ENCODE measurements at regions not wholly inside any gene's neighbourhood (a gene's known extent, or its start where the extent isn't known, plus 50 kb on each side); places are given as distances from the start of the nearest gene placed in this dataset.

DNA sequence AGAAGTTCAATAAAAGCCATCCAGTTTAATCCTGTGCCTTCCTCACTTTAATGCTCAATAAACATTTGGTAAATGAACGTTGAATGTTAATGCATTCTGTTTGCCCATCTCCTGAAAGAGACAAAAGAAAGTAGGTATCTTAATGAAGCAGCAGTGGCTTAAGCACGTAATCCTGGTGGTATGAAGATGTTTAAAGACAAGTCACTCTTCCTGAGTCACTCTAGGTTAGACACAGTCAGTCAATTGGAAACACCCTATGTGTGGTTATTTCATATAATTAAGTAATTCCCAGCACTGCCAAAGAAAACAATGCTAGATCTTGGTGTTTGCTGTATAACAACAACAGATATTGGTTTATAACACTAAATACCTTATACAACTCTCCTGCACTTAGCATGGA, 334.0 kb upstream of the FMN2 start:
- no peaks in the 10 kb centered on the region for H3K9me1 ChIP-seq (ENCODE audit: control insufficient read depth, extremely low read depth, insufficient read depth, low read length)
- FAIRE-seq (no peak), DNase-seq (ENCODE audit: low read depth, low spot score) (no peak)
- H3K9me3 ChIP-seq (ENCODE audit: control insufficient read depth, low read depth, low read length), result no peaks in the 10 kb centered on the region
- H3K27ac ChIP-seq (ENCODE audit: control insufficient read depth, insufficient read depth, low read length), result no peak overlapping the region
- H3K4me3 ChIP-seq (ENCODE audit: control insufficient read depth in 2 of 3, extremely low read depth in 1 of 3, insufficient read depth in 2 of 3, low read depth in 1 of 3, low read length in 3 of 3), result no peak overlapping the region
- H3K27me3 ChIP-seq (ENCODE audit: control insufficient read depth, extremely low read depth, insufficient read depth, low read length), result no peaks in the 10 kb centered on the region
- no peaks in the 10 kb centered on the region for H3K79me2 ChIP-seq (ENCODE audit: control insufficient read depth, insufficient read depth, low read length)
- no peak overlapping the region for H3K4me2 ChIP-seq (ENCODE audit: control insufficient read depth, extremely low read depth, insufficient read depth, low read depth, low read length)
- H3K9ac ChIP-seq (ENCODE audit: control insufficient read depth, extremely low read depth, insufficient read depth, low read length), result no peak overlapping the region
- no peaks in the 10 kb centered on the region for H4K20me1 ChIP-seq (ENCODE audit: control insufficient read depth, extremely low read depth, insufficient read depth, low read length)
- dilution Hi-C loops (cut with MboI; ENCODE audit: extremely low pct_ligation_motif_present, low sequenced_read_pairs), result no loop called here
- no peaks in the 10 kb centered on the region for H3K36me3 ChIP-seq (ENCODE audit: control insufficient read depth in 2 of 2, extremely low read depth in 1 of 2, insufficient read depth in 2 of 2, low read length in 2 of 2)
- no peaks in the 10 kb centered on the region for H3K4me1 ChIP-seq (ENCODE audit: control insufficient read depth, extremely low read depth, insufficient read depth, low read length)
- no peak overlapping the region for H2AFZ ChIP-seq (ENCODE audit: control insufficient read depth, low read length)
- TF ChIP-seq EZH2 (IDR thresholded peaks at IDR 0.05; ENCODE audit: low read length), result no peak
- no peak for TF ChIP-seq CTCF (optimal IDR thresholded peaks at IDR 0.05 in 1 of 3, IDR thresholded peaks at IDR 0.05 in 1 of 3, conservative IDR thresholded peaks at IDR 0.05 in 1 of 3; ENCODE audit: extremely low read depth in 1 of 3, insufficient read depth in 2 of 3, low read length in 3 of 3)

DNA sequence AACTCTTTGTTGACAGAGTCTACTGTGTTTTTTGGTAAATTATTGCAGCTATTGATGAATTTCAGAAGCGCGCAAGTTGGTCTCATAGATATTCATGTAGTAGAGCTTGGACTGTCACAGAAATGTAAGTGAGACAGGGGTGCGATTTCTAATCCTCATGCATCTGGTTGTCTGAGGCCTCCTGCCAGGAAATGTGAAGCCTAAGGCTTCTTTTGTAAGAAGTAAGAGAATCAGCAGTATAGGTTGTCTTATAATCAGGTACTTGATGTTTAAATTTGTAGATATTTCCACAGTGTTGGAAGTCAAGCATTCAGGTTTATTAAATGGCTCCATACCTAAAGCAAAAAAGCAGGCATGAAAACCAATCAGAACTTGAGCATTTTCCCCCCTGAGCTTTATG, 332.9 kb upstream of the FMN2 start:
- dilution Hi-C loops (cut with MboI; ENCODE audit: extremely low pct_ligation_motif_present, low sequenced_read_pairs), result no loop called here
- FAIRE-seq, result no peak
- no peak for DNase-seq (ENCODE audit: low read depth, low spot score)

More for the DNA sequence above, 332.9 kb upstream of the FMN2 start:
- no peak overlapping the region for H3K4me3 ChIP-seq (ENCODE audit: control insufficient read depth in 2 of 3, extremely low read depth in 1 of 3, insufficient read depth in 2 of 3, low read depth in 1 of 3, low read length in 3 of 3)
- H3K9ac ChIP-seq (ENCODE audit: control insufficient read depth, extremely low read depth, insufficient read depth, low read length), result no peak overlapping the region
- H2AFZ ChIP-seq (ENCODE audit: control insufficient read depth, low read length), result no peak overlapping the region
- TF ChIP-seq EZH2 (IDR thresholded peaks at IDR 0.05; ENCODE audit: low read length), result no peak
- TF ChIP-seq CTCF (optimal IDR thresholded peaks at IDR 0.05 in 1 of 3, IDR thresholded peaks at IDR 0.05 in 1 of 3, conservative IDR thresholded peaks at IDR 0.05 in 1 of 3; ENCODE audit: extremely low read depth in 1 of 3, insufficient read depth in 2 of 3, low read length in 3 of 3), result no peak
- H3K36me3 ChIP-seq (ENCODE audit: control insufficient read depth in 2 of 2, extremely low read depth in 1 of 2, insufficient read depth in 2 of 2, low read length in 2 of 2), result no peaks in the 10 kb centered on the region
- no peaks in the 10 kb centered on the region for H3K27me3 ChIP-seq (ENCODE audit: control insufficient read depth, extremely low read depth, insufficient read depth, low read length)
- H3K79me2 ChIP-seq (ENCODE audit: control insufficient read depth, insufficient read depth, low read length), result no peaks in the 10 kb centered on the region
- H3K4me1 ChIP-seq (ENCODE audit: control insufficient read depth, extremely low read depth, insufficient read depth, low read length), result no peaks in the 10 kb centered on the region
- H3K9me1 ChIP-seq (ENCODE audit: control insufficient read depth, extremely low read depth, insufficient read depth, low read length), result no peaks in the 10 kb centered on the region
- no peaks in the 10 kb centered on the region for H3K9me3 ChIP-seq (ENCODE audit: control insufficient read depth, low read depth, low read length)
- H3K4me2 ChIP-seq (ENCODE audit: control insufficient read depth, extremely low read depth, insufficient read depth, low read depth, low read length), result no peak overlapping the region
- H4K20me1 ChIP-seq (ENCODE audit: control insufficient read depth, extremely low read depth, insufficient read depth, low read length), result no peaks in the 10 kb centered on the region
- no peak overlapping the region for H3K27ac ChIP-seq (ENCODE audit: control insufficient read depth, insufficient read depth, low read length)

All from keratinocyte (primary cell).